GM12801 (cell line): ENCODE measurements at regions not wholly inside any gene's neighbourhood (a gene's known extent, or its start where the extent isn't known, plus 50 kb on each side); places are given as distances from the start of the nearest gene placed in this dataset.

Source experiments
- TF ChIP-seq, protein P1 (sequence below): IDR thresholded peaks from one replicate; pipeline ENCODE4 v1.5.1; 2011; ENCODE audit warnings: control low read depth; ENCODE audit not compliant: insufficient read length; ENCODE audit errors: extremely low read depth

DNA sequence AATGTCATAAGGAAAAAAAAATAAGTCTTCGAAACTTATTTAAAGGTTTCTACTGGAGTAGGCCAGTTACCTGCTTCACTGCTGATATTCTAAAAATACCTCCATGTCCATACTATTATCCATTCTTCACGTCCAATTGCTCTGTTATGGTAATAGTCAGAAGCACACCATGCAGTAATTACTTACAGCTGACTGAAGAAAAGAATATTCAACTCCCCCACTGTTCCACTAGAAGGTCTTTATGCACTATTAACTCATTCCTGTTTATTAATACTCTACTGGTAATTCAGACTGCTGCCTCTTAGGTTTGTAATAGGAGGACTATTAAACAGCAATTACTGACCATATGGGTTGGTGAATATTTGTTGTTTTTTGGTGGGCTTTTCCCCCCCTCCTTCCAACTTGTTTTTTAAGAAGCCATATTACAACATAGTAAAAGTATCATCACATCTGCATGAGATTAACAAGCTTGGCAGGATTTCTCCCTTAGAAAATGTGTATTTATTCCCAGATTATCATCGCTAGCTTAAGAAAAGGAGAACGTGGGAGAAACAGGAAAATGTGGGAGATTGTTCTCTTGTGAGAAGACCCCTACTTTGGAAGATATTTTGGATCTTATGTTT lies 806.4 kb upstream of the FANCL start:
- TF ChIP-seq, protein P1, sequence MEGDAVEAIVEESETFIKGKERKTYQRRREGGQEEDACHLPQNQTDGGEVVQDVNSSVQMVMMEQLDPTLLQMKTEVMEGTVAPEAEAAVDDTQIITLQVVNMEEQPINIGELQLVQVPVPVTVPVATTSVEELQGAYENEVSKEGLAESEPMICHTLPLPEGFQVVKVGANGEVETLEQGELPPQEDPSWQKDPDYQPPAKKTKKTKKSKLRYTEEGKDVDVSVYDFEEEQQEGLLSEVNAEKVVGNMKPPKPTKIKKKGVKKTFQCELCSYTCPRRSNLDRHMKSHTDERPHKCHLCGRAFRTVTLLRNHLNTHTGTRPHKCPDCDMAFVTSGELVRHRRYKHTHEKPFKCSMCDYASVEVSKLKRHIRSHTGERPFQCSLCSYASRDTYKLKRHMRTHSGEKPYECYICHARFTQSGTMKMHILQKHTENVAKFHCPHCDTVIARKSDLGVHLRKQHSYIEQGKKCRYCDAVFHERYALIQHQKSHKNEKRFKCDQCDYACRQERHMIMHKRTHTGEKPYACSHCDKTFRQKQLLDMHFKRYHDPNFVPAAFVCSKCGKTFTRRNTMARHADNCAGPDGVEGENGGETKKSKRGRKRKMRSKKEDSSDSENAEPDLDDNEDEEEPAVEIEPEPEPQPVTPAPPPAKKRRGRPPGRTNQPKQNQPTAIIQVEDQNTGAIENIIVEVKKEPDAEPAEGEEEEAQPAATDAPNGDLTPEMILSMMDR: no peak

DNA sequence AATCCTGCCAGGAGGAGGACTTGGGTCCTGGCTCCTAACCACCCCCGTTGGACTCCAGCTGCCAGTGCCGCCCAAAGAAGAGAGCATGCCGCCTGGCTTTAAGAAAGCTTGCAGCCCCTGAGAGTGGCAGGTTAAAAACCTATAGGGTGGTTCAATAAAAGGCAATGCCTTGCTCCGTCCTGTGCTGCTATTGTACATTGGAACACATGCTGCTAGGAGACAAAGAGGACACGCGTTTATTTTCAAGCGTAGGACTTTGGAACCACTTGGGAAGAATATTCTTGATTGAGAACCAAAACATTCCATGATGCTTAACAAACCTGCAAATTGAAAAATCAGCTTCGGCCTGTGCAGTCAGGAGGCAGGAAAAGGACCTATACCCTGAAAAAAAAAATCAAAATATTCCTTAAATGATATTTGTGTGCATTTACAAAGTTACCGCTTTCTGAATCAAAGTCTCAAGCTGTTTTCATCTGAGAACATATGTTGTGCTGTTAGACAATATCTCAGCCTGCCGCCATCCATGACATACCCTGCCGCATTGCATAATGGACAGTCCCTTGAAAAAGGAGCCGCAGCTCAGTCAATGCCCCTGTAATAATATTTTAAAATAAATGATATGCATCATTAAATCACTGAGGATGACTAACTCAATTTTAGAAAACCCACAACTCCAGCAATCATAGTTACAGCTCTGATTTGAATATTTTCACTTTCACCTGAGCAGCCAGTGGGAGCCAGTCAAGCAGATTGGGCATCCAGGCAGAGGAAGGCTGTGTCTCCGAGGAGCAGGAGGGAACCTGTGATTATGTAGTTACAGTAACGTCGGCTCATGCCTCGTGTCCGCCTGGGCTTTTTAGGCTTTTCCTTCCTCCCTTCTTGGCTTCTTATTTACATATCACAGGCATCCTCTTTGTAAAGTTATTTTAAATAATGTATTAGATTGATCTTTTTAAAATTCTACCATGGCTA lies 805.6 kb upstream of the FANCL start:
- TF ChIP-seq, protein P1: no peak

DNA sequence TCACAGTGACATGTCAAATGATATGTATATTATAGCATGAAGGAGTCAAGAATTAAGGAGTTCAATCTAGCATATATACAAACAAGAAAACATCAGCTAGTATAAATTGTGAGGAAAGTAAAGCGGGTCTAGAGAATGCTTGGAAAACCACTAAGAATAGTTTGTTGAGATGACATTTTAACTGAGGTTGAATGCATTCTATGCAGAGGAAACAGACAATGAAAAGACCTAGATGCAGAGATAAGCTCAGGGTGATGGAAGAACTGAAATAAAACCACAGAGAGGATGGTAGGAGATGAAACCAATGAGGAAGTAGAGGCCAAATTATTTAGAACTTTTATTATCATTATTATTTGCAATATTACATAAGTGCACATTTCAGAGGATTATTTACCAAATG lies 803.6 kb upstream of the FANCL start:
- TF ChIP-seq, protein P1: no peak

DNA sequence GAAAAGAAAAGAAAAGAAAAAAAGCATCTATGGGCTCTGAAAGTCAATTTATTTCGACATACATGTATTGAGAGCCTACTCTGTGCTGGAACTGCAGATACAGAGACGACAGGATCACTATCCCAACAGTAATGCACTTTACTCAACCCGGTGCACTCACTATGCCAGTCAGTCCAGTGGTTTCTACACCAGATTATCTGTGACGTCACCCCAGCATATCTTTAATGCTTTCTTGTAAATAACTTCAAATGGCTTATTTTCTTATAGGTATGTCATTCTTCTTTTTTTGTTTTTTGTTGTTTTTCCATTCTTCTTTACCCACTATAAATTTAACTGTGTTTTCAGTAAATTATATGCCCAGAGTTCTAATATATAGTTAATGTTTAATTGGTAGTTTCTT lies 800.0 kb upstream of the FANCL start:
- TF ChIP-seq, protein P1: no peak

DNA sequence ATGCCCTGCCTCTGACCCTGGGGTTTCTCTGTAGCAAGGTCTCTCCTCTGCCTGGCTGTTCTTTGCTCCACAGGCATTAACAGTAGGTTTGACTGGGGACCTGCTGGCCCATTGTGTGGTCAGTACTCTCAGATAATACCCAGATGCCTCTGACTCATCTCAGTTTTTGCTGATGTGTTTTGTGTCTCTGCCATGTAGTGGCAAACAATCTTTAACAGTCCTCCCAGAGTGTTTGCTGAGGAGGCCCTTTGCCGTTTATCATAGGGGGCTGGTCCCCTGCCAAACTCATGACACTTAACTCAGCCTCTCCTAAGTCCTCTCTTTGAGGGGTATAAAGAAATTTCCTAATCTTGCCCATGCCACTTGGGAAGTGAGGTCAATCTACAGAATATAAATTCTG lies 793.7 kb upstream of the FANCL start:
- TF ChIP-seq, protein P1: no peak

DNA sequence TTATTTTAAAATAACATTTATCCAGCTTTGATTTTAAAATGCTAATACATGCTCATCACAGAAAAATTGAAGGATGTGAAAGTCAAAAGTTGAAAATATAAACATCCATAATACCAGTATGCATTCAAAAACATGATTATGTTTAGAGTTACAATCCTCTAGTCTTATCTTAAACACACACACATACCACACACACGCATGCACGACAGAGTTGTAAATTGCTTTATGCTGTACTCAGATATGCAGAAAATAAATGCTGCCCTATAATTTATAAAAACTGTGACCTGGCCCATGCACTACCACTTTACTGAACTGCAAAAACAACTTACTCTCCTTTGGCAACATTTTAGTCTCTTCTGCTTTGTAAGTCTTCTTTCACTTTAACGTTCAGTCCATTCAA lies 793.0 kb upstream of the FANCL start:
- TF ChIP-seq, protein P1: no peak

DNA sequence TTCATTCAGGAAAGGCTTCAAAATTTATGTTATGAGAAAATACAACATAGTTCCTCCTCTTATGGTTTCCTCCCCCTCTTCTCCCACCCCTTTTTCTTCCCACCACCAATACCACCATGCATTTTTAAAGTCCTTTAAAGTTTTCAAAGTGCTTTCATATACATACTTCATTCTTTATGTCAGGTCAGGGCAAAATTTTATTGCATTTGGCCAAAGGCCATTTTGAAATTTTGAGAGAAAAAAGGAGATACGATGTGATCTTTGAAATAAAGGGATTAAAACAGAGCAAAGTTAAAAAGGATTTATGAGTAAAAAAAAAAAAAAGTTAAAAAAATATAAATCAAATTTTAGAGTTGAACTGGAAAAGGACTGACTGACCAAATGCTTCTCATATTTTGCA lies 792.5 kb upstream of the FANCL start:
- TF ChIP-seq, protein P1: no peak
